K562 (cell line): ENCODE measurements at regions not wholly inside any gene's neighbourhood (a gene's known extent, or its start where the extent isn't known, plus 50 kb on each side); places are given as distances from the start of the nearest gene placed in this dataset.

ENCODE experiments used
- ATAC-seq: fragments of 200-7000 bp; cut with Tn5 transposase; 3 replicates; pipeline ENCODE4 v1.9.1; 2020; ENCODE audit warnings: moderate library complexity
- BruUV-seq: library from RNA; stranded (reverse); fragments of 400-500 nt; replicated peaks from 2 replicates; lab custom pipeline; 2021; lab: Mats Ljungman, UMichigan
- CTCF ChIA-PET: fragments of 300-600 bp; formaldehyde crosslinking; extraction: SDS; loops from one replicate; lab custom pipeline; 2021; ENCODE audit warnings: low intra/inter-chr PET ratio; lab: Yijun Ruan, JAX
- POLR2A ChIA-PET: fragments of 300-600, 350-650 bp; sonication (Branson Sonifier 250); formaldehyde crosslinking; extraction: SDS; loops from one replicate; lab custom pipeline; 2021; ENCODE audit warnings: antibody characterized with exemption, inconsistent platforms; lab: Yijun Ruan, JAX
- DNase-seq, 4 experiments: peaks; one replicate each; pipeline versions ENCODE4 v3.0.0 to v3.0.0-alpha.2; 2011 to 2018; ENCODE audit warnings: low spot score in 3 of 4, mixed read lengths in 3 of 4; ENCODE audit errors: extremely low read depth in 1 of 4
- FAIRE-seq: peaks from 2 replicates; lab custom pipeline; 2011; peaks lifted over from hg19 to GRCh38; lab: Jason Lieb, UNC
- H2AFZ ChIP-seq: 2 replicates; pipeline ENCODE4 v1.6.0; 2011; ENCODE audit warnings: low read depth, low read length, control low read depth, inconsistent platforms
- H3K27ac ChIP-seq: fragments of 200-600 bp; 3 replicates; pipeline ENCODE4 v1.8.0; 2011; ENCODE audit warnings: low read depth, mild to moderate bottlenecking, control low read depth, inconsistent platforms, low read length, moderate library complexity, mixed read lengths; ENCODE audit errors: extremely low read depth
- H3K27me3 ChIP-seq, 2 experiments: fragments of 300-600 bp in 1 of 2; 2 replicates in 1 of 2; 3 replicates in 1 of 2; pipeline versions ENCODE4 v1.6.0 to v1.8.0; 2011; ENCODE audit warnings: inconsistent platforms in 2 of 2, low read length in 2 of 2, mild to moderate bottlenecking in 1 of 2, mixed read lengths in 1 of 2, moderate library complexity in 1 of 2; ENCODE audit not compliant: control insufficient read depth in 2 of 2, insufficient read depth in 2 of 2
- H3K36me3 ChIP-seq: fragments of 300-600 bp; 3 replicates; pipeline ENCODE4 v1.8.0; 2011; ENCODE audit warnings: mild to moderate bottlenecking, low read length, inconsistent platforms; ENCODE audit not compliant: control insufficient read depth, insufficient read depth
- H3K4me1 ChIP-seq, 2 experiments: fragments of 200-600 bp in 1 of 2; replicated peaks in 1 of 2; 2 replicates in 1 of 2; 3 replicates in 1 of 2; pipeline versions ENCODE4 v1.5.1 to v1.8.0; 2011; ENCODE audit warnings: inconsistent platforms in 2 of 2, low read length in 2 of 2, mild to moderate bottlenecking in 1 of 2, mixed read lengths in 1 of 2, moderate library complexity in 1 of 2; ENCODE audit not compliant: control insufficient read depth in 2 of 2, insufficient read depth in 2 of 2
- H3K4me2 ChIP-seq: 2 replicates; pipeline ENCODE4 v1.6.1; 2011; ENCODE audit warnings: low read length, control low read depth, inconsistent platforms, mixed read lengths; ENCODE audit not compliant: insufficient read depth
- H3K4me3 ChIP-seq: fragments of 200-600 bp; sonication (generic), shearing (Covaris generic); 2 replicates; pipeline ENCODE4 v1.5.1; 2016; ENCODE audit warnings: control low read depth, inconsistent platforms
- H3K79me2 ChIP-seq: fragments of 200-600 bp; 3 replicates; pipeline ENCODE4 v1.8.0; 2011; ENCODE audit warnings: low read length, inconsistent platforms; ENCODE audit not compliant: control insufficient read depth, insufficient read depth
- H3K9ac ChIP-seq, 2 experiments: 2 replicates each; pipeline versions ENCODE4 v1.6.0 to v1.6.1; 2011; ENCODE audit warnings: low read depth in 2 of 2, low read length in 2 of 2, control low read depth in 1 of 2, inconsistent platforms in 1 of 2, mild to moderate bottlenecking in 1 of 2, mixed read lengths in 1 of 2; ENCODE audit not compliant: insufficient read depth in 1 of 2
- H3K9me1 ChIP-seq: one replicate; pipeline ENCODE4 v1.6.0; 2011; ENCODE audit warnings: inconsistent platforms, mild to moderate bottlenecking, low read length, moderate library complexity; ENCODE audit not compliant: control insufficient read depth, insufficient read depth
- H3K9me3 ChIP-seq: replicated peaks from 2 replicates; pipeline ENCODE4 v1.5.1; 2011; ENCODE audit warnings: low read depth, low read length, inconsistent platforms; ENCODE audit not compliant: control insufficient read depth, insufficient read depth
- H4K20me1 ChIP-seq: replicated peaks from 2 replicates; pipeline ENCODE4 v1.6.1; 2011; ENCODE audit warnings: low read length, inconsistent platforms, mixed read lengths; ENCODE audit not compliant: control insufficient read depth, insufficient read depth
- BRF1 ChIP-seq: IDR thresholded peaks from 3 replicates; pipeline ENCODE4 v1.6.1; 2011; ENCODE audit warnings: borderline replicate concordance, mild to moderate bottlenecking; ENCODE audit not compliant: insufficient read length; ENCODE audit errors: extremely low read depth
- HNRNPUL1 ChIP-seq: fragments of 200-400 bp; formaldehyde crosslinking; IDR thresholded peaks from 2 replicates; pipeline ENCODE4 v1.6.1; 2017; ENCODE audit warnings: low read length
- KDM2B ChIP-seq: fragments of 250-450 bp; sonication (Bioruptor Pico); IDR thresholded peaks from 2 replicates; pipeline ENCODE4 v1.8.0; 2021; ENCODE audit warnings: mild to moderate bottlenecking, moderate library complexity
- KLF10 ChIP-seq: fragments of 250-450 bp; sonication (Bioruptor Pico); IDR thresholded peaks from 2 replicates; pipeline ENCODE4 v1.6.1; 2021; ENCODE audit warnings: matching md5 sums
- ZBTB40 ChIP-seq, 2 experiments: fragments of 450-650 bp in 1 of 2; sonication (generic) in 1 of 2; formaldehyde crosslinking in 1 of 2; IDR thresholded peaks; 2 replicates each; pipeline versions ENCODE4 v1.7.1 to v1.9.0; 2016 to 2022; ENCODE audit warnings: inconsistent platforms in 1 of 2, mild to moderate bottlenecking in 1 of 2, missing genetic modification reagents in 1 of 2
- ZNF764 ChIP-seq: fragments of 250-450 bp; sonication (Bioruptor Pico); IDR thresholded peaks from 2 replicates; pipeline ENCODE4 v1.4.0; 2020; ENCODE audit warnings: low read depth, mild to moderate bottlenecking, moderate library complexity
- WGBS: fragments of 100-300 bp; shearing (Covaris generic); methylation state at CpG from one replicate; pipeline ENCODE4 v1.1.6; 2016; ENCODE audit warnings: low coverage, mixed read lengths; ENCODE audit not compliant: insufficient coverage; ENCODE audit errors: missing lambda C conversion rate; 5-methylcytosine and 5-hydroxymethylcytosine counted together
- in situ Hi-C: fragments of 300-500 bp; cut with MboI; formaldehyde crosslinking; loops from 4 replicates; pipeline ENCODE4 v1.15.0; 2018; ENCODE audit warnings: inconsistent platforms, mixed read lengths
- intact Hi-C: fragments of 100-400 bp; cut with micrococcal nuclease; formaldehyde crosslinking; loops from 2 replicates; pipeline ENCODE4 v1.14.2; 2022

- no peaks in the 10 kb centered on the region for H3K36me3 ChIP-seq
- CTCF ChIA-PET: no interaction called here
- no peak overlapping the region for H3K4me2 ChIP-seq
- TF ChIP-seq HNRNPUL1 (no peak), BRF1 (no peak), ZBTB40 (IDR thresholded peaks at IDR 0.05) (no peak), ZBTB40 (CRISPR knock-in tag; IDR thresholded peaks at IDR 0.05) (no peak), ZNF764 (CRISPR knock-in tag) (no peak), KDM2B (CRISPR knock-in tag) (no peak), KLF10 (CRISPR knock-in tag) (no peak)
- DNase-seq (no peak), FAIRE-seq (no peak), ATAC-seq (no peak)
- H3K9me1 ChIP-seq: no peaks in the 10 kb centered on the region
- H4K20me1 ChIP-seq: no peaks in the 10 kb centered on the region
- H3K4me1 ChIP-seq: no peaks in the 10 kb centered on the region
- POLR2A ChIA-PET: no interaction called here
- H3K27me3 ChIP-seq: no peaks in the 10 kb centered on the region
- H2AFZ ChIP-seq: no peak overlapping the region
- H3K27ac ChIP-seq: no peak overlapping the region
- H3K9ac ChIP-seq: no peak overlapping the region
- no TSS peak for BruUV-seq
- in situ Hi-C loops (no loop called here), intact Hi-C loops (loop anchor here (10.0 kb wide), 1 partner anchor 215 kb away; no protein-coding TSS in a partner anchor)
- no peaks in the 10 kb centered on the region for H3K9me3 ChIP-seq
- H3K79me2 ChIP-seq: no peaks in the 10 kb centered on the region
- no peak overlapping the region for H3K4me3 ChIP-seq
- WGBS: 0% methylated on average over 2 of the region's 2 CpGs
Measured at GRCh38 chr4:127179256-127180087, 453.3 kb upstream of the INTU start.
